Mesothelial cell of epicardium (in vitro differentiated cells): ENCODE measurements at regions not wholly inside any gene's neighbourhood (a gene's known extent, or its start where the extent isn't known, plus 50 kb on each side); places are given as distances from the start of the nearest gene placed in this dataset.

ENCODE experiments used
- DNase-seq, 2 experiments: peaks; one replicate each; pipeline ENCODE4 v3.0.0; 2021; ENCODE audit warnings: low spot score in 2 of 2; ENCODE audit not compliant: unreplicated experiment in 2 of 2
- H3K27ac Mint-ChIP-seq: 2 replicates; pipeline ENCODE4 v1.8.0; 2021; ENCODE audit warnings: mixed read lengths
- H3K27me3 Mint-ChIP-seq: 2 replicates; pipeline ENCODE4 v1.8.0; 2021; ENCODE audit warnings: low read depth, mixed read lengths
- H3K36me3 Mint-ChIP-seq: 2 replicates; pipeline ENCODE4 v1.8.0; 2021; ENCODE audit warnings: mixed read lengths
- H3K4me1 Mint-ChIP-seq: 2 replicates; pipeline ENCODE4 v1.8.0; 2021; ENCODE audit warnings: mixed read lengths
- H3K4me3 Mint-ChIP-seq: 2 replicates; pipeline ENCODE4 v1.8.0; 2021; ENCODE audit warnings: mild to moderate bottlenecking, moderate library complexity, mixed read lengths
- H3K9me3 Mint-ChIP-seq: 2 replicates; pipeline ENCODE4 v1.8.0; 2021; ENCODE audit warnings: mixed read lengths
- TF ChIP-seq, protein P1 (sequence below): fragments of 200-600 bp; sonication (generic); IDR thresholded peaks from one replicate; pipeline ENCODE4 v1.5.0; 2021; ENCODE audit warnings: antibody characterized with exemption; ENCODE audit not compliant: unreplicated experiment

DNA sequence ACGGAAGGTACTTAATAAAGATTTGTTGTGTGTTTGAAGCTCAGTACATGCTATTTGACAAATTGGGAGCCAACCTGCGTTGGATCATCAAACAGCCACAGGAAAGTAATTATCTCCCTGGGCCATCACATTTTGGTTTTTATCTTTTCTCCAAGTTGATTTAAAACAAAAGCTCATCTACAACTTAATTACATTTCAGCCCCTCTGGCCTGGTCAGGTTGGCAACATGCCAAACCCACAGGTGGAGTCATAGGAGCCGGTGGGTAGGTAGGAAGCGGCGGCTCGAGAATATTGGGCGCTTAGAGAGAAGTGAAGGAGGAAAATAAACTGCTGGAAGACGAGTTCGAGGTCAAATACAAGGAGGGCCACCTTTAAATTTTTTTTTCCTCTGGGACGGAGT is 64.9 kb upstream of the FANCC start:
- no peak for DNase-seq
- TF ChIP-seq, protein P1, sequence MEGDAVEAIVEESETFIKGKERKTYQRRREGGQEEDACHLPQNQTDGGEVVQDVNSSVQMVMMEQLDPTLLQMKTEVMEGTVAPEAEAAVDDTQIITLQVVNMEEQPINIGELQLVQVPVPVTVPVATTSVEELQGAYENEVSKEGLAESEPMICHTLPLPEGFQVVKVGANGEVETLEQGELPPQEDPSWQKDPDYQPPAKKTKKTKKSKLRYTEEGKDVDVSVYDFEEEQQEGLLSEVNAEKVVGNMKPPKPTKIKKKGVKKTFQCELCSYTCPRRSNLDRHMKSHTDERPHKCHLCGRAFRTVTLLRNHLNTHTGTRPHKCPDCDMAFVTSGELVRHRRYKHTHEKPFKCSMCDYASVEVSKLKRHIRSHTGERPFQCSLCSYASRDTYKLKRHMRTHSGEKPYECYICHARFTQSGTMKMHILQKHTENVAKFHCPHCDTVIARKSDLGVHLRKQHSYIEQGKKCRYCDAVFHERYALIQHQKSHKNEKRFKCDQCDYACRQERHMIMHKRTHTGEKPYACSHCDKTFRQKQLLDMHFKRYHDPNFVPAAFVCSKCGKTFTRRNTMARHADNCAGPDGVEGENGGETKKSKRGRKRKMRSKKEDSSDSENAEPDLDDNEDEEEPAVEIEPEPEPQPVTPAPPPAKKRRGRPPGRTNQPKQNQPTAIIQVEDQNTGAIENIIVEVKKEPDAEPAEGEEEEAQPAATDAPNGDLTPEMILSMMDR, result no peak
- no peaks in the 10 kb centered on the region for H3K36me3 Mint-ChIP-seq
- H3K4me3 Mint-ChIP-seq, result no peak overlapping the region
- peak overlapping the region; percentile 56 for H3K27ac Mint-ChIP-seq
- H3K9me3 Mint-ChIP-seq, result peaks cover 7% of the 10 kb centered on the region
- H3K4me1 Mint-ChIP-seq, result peaks cover 33% of the 10 kb centered on the region
- peaks cover 64% of the 10 kb centered on the region for H3K27me3 Mint-ChIP-seq

DNA sequence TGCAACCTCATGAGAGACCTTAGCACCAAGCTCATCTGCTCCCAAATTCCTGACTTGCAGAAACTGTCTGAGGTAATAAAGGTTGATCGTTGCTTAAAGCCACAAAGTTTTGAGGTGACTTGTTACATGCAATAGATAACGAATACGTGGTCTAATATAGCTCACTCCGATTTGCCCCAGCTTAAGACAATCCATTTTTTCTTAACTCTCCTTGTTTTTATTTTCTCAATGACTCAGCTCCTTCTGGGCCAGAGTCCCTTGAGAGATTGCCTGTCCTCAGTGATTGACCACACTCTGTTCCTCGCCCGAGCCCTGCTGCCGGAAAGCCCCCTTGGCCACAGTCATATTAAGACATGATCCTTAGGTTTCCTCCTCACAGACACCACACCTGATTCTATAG is 63.7 kb upstream of the FANCC start:
- Mint-ChIP-seq H3K4me3 (no peak overlapping the region), H3K27ac (no peak overlapping the region), H3K9me3 (peaks cover 11% of the 10 kb centered on the region), H3K27me3 (peaks cover 65% of the 10 kb centered on the region), H3K4me1 (peaks cover 33% of the 10 kb centered on the region), H3K36me3 (no peaks in the 10 kb centered on the region)
- TF ChIP-seq, protein P1, result no peak
- no peak for DNase-seq

DNA sequence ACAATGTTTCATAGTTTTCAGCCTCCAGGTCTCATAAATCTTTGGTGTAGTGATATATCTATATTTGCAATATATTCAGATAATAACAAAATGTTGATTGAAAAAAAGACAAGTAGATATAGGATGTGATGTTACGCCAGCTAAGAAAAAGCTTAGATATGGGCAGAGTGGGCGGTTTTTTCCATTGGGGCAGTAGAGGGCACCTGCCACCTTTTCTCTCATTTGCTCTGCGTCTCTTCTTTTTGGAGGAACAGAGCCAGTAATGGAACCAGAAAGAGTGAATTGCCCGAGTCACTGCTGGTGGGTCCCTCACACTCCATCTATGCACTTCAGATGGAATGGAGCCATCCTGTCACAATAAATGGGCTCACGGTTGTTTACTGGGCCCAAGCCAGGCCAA is 62.1 kb upstream of the FANCC start:
- TF ChIP-seq, protein P1, result no peak
- no peak overlapping the region for H3K4me3 Mint-ChIP-seq
- H3K9me3 Mint-ChIP-seq, result peaks cover 11% of the 10 kb centered on the region
- peaks cover 26% of the 10 kb centered on the region for H3K4me1 Mint-ChIP-seq
- no peaks in the 10 kb centered on the region for H3K36me3 Mint-ChIP-seq
- DNase-seq, result no peak
- peaks cover 55% of the 10 kb centered on the region for H3K27me3 Mint-ChIP-seq
- H3K27ac Mint-ChIP-seq, result no peak overlapping the region

DNA sequence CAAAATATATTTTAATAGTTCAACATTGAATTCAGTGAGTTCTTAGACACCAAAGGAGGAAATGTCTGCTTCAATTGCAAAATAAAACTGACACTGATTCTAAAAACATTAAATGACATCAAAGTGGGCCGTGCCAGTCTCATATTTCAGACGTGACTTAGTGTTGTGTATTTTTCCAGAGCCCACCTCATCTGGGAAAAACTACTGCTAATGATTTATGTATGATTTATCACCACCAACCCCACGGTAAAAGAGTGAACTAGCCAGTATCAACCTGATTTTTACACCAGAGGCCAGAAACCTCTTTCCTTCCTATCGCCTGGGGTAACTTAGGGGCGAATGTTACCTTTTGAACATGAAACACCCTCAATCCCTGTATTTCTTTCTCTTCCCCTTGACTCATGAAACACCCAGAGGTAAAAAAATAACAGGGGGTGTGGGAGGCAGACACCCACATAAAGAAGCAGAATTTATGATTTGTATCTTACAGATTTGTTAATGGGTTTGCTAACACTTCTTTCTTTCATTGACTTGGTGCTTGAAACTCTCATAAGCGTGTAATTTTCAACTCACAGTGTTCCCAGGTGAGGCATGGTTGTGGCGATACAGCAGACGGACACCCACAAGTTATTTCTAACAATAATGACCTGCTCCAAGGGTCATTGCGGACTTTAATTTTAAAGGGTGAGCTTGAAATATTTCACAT is 56.4 kb upstream of the FANCC start:
- Mint-ChIP-seq H3K4me3 (no peak overlapping the region), H3K4me1 (peaks cover 32% of the 10 kb centered on the region), H3K27ac (no peak overlapping the region), H3K27me3 (peaks cover 22% of the 10 kb centered on the region), H3K36me3 (no peaks in the 10 kb centered on the region), H3K9me3 (peaks cover 11% of the 10 kb centered on the region)
- DNase-seq, result no peak
- TF ChIP-seq, protein P1, result no peak

DNA sequence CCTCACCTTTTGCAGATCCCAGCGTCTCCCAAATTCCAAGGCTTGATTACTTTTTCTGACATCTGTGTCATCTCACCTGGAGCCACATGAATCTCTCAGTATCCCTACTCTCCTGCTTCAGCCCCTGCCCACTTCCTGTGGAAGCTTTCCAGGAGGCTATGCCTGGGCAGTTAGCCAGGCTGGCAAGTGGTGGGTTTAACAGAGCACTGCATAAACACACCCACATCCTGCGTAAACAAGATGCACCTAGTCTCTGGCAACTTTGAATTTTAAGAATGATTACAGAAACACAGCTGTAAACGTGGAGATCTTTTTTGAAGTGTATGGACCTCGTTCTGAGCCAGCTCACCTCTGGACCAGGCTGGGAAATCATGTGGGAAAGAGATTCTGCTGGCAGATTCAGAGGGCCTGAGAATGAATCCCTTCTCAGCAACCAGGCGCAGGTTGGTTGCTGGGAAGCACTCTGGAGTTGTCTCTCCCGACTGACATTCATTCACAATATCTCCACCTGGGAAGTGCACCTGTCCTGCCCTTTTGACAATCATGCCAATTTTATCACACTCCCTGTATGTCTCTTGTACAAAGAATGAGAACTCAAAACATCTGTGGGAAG is 55.7 kb upstream of the FANCC start:
- DNase-seq, result no peak
- H3K4me1 Mint-ChIP-seq, result peaks cover 32% of the 10 kb centered on the region
- H3K27ac Mint-ChIP-seq, result no peak overlapping the region
- H3K27me3 Mint-ChIP-seq, result peaks cover 21% of the 10 kb centered on the region
- TF ChIP-seq, protein P1, result no peak
- H3K36me3 Mint-ChIP-seq, result no peaks in the 10 kb centered on the region
- H3K9me3 Mint-ChIP-seq, result peaks cover 12% of the 10 kb centered on the region
- no peak overlapping the region for H3K4me3 Mint-ChIP-seq
